GM12892 (cell line): ENCODE measurements at regions not wholly inside any gene's neighbourhood (a gene's known extent, or its start where the extent isn't known, plus 50 kb on each side); places are given as distances from the start of the nearest gene placed in this dataset.

Experiments
- DNase-seq: peaks from one replicate; pipeline ENCODE4 v3.0.0; 2011; ENCODE audit not compliant: insufficient read length
- FAIRE-seq: peaks from 2 replicates; lab custom pipeline; 2011; peaks lifted over from hg19 to GRCh38; lab: Jason Lieb, UNC
- POLR2A ChIP-seq: IDR thresholded peaks from 2 replicates; pipeline ENCODE4 v1.6.1; 2011; ENCODE audit warnings: low read depth, low read length, control low read depth
- POLR2AphosphoS5 ChIP-seq: IDR thresholded peaks from 2 replicates; pipeline ENCODE4 v1.6.1; 2011; ENCODE audit warnings: low read depth, low read length, control low read depth
- TAF1 ChIP-seq: IDR thresholded peaks from 2 replicates; pipeline ENCODE4 v1.6.1; 2011; ENCODE audit warnings: low read depth, mild to moderate bottlenecking, control low read depth, low read length, borderline replicate concordance

DNA sequence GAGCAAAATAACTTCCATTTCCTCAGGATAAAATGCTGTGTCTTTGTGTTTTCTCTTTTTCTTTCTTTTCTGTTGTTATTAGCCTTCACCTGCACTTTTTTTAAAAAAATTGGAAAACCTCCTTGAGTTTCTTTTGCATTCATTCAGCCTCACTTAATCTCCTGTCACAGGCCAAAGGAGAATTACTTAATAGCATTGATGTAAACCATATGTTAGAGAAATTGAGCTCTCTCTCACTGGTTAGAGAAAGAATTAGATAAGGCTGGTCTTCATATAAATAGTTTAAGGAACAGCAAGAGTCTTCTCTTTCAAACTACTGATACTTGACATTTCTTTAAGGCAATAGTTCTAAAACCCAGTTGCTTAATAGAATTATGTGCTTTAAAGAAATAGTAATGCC is 564.2 kb downstream of the TFAP2B start:
- TF ChIP-seq TAF1 (no peak), POLR2AphosphoS5 (no peak)
- no peak for FAIRE-seq
- no peak for DNase-seq

GRCh38 chr6:51384736-51385135 is 566.1 kb downstream of the TFAP2B start:
- TF ChIP-seq POLR2A: no peak
- TF ChIP-seq TAF1: no peak
- TF ChIP-seq POLR2AphosphoS5: no peak
- no peak for FAIRE-seq
- DNase-seq: no peak

GRCh38 chr6:51386347-51386836 is 567.7 kb downstream of the TFAP2B start:
- FAIRE-seq (no peak), DNase-seq (no peak)
- TF ChIP-seq POLR2A (no peak), POLR2AphosphoS5 (no peak), TAF1 (no peak)

- no peak for DNase-seq
- no peak for FAIRE-seq
- TF ChIP-seq POLR2AphosphoS5 (no peak), TAF1 (no peak), POLR2A (no peak)
These were observed 569.2 kb downstream of the TFAP2B start for GRCh38 chr6:51387907-51388306.

GRCh38 chr6:51394061-51394460 is 575.4 kb downstream of the TFAP2B start:
- DNase-seq: no peak
- no peak for TF ChIP-seq TAF1
- no peak for TF ChIP-seq POLR2A
- TF ChIP-seq POLR2AphosphoS5: no peak
- FAIRE-seq: no peak

- DNase-seq: no peak
- no peak for FAIRE-seq
- no peak for TF ChIP-seq TAF1
- TF ChIP-seq POLR2AphosphoS5: no peak
- no peak for TF ChIP-seq POLR2A
These were observed 577.9 kb downstream of the TFAP2B start for GRCh38 chr6:51396583-51396982.

- FAIRE-seq: no peak
- TF ChIP-seq POLR2AphosphoS5: no peak
- no peak for TF ChIP-seq TAF1
- no peak for TF ChIP-seq POLR2A
These were observed 579.5 kb downstream of the TFAP2B start for GRCh38 chr6:51398064-51398705.

GRCh38 chr6:51398793-51399192 is 580.1 kb downstream of the TFAP2B start:
- DNase-seq: no peak
- FAIRE-seq: no peak
- TF ChIP-seq POLR2A (no peak), TAF1 (no peak)

More at GRCh38 chr6:51398064-51398705, 579.5 kb downstream of the TFAP2B start:
- DNase-seq: no peak

GRCh38 chr6:51410453-51410852 is 591.8 kb downstream of the TFAP2B start:
- TF ChIP-seq POLR2AphosphoS5: no peak
- no peak for TF ChIP-seq TAF1
- no peak for TF ChIP-seq POLR2A
- DNase-seq: no peak
- FAIRE-seq: no peak

DNA sequence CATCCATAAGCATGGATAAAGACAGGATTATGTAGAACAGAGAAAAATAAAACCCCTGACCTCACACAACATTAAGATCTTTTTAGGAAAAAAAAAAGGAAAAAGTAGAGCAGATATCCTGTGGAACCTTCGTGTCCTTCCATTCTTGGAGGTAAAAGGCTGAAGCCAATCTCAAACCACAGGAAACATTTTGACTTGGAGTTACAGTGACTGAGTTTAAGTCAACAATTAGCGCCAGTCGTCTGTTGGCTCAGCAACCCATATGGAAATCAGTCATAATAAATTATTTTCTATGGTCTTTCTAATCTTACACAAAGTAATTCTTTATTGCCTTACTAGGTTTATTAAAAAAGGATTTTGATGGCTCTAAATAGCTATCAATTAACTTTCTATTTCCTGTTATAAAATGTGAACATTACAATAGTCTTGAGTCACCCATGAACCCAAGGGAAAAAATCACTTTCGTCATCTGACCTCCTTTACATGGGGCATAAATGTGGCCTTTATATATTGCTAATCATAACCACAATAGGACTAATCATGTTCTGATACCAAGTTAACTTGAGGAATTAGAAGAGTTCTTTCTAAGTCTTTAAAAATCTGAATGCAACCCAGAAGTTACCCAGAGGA is 592.9 kb downstream of the TFAP2B start:
- FAIRE-seq: no peak
- TF ChIP-seq POLR2AphosphoS5 (no peak), POLR2A (no peak), TAF1 (no peak)
- no peak for DNase-seq

DNA sequence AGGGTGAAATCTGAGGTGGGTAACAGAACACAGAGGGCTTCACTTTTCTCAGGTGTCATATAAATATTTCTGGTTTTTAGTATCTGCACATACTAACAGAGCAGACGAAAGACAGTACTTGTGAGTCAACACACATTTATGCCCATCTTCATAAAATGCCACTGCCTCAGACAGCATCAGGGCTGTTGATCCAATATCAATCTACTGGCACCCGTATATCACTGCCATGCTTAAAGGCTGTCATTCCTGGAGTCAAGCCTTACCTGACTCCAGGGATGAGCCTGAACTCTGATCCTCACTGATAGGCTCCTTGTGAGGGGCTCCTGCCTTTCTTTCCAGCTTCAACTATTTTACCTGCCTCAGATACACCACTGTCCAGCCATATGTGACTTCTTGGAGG is 595.7 kb downstream of the TFAP2B start:
- FAIRE-seq (no peak), DNase-seq (no peak)
- no peak for TF ChIP-seq POLR2A
- TF ChIP-seq TAF1: no peak
- TF ChIP-seq POLR2AphosphoS5: no peak

- TF ChIP-seq POLR2AphosphoS5: no peak
- no peak for TF ChIP-seq TAF1
- no peak for TF ChIP-seq POLR2A
- FAIRE-seq (no peak), DNase-seq (no peak)
These were observed 596.8 kb downstream of the TFAP2B start for GRCh38 chr6:51415501-51415900.
